Transverse colon (tissue), 4 donors: ENCODE measurements at regions not wholly inside any gene's neighbourhood (a gene's known extent, or its start where the extent isn't known, plus 50 kb on each side); places are given as distances from the start of the nearest gene placed in this dataset.

Experiments used
- DNase-seq: peaks from one replicate; pipeline ENCODE4 v3.0.0-alpha.2; 2019
- H3K27ac ChIP-seq, 4 donors: fragments of 200-600 bp; sonication (generic); 2 replicates each; pipeline ENCODE4 v1.5.1; 2016 to 2018; ENCODE audit warnings: inconsistent platforms in 4 of 4
- H3K27me3 ChIP-seq: fragments of 200-600 bp; sonication (generic); 2 replicates; pipeline ENCODE4 v1.5.1; 2017; ENCODE audit warnings: inconsistent platforms
- H3K36me3 ChIP-seq, 4 donors: fragments of 200-600 bp; sonication (generic); 2 replicates each; pipeline ENCODE4 v1.5.1; 2017 to 2019; ENCODE audit warnings: inconsistent platforms in 4 of 4
- H3K4me1 ChIP-seq, 4 donors: fragments of 200-600 bp; sonication (generic); 2 replicates each; pipeline ENCODE4 v1.5.1; 2017 to 2020; ENCODE audit warnings: inconsistent platforms in 4 of 4
- H3K4me3 ChIP-seq, 4 donors: fragments of 200-600 bp; sonication (generic); 1 replicate in 1 of 4; 2 replicates in 3 of 4; pipeline versions ENCODE4 v1.5.1 to v1.6.1; 2017 to 2019; ENCODE audit warnings: inconsistent platforms in 4 of 4
- H3K9me3 ChIP-seq, 2 donors: fragments of 200-600 bp; sonication (generic); 2 replicates each; pipeline ENCODE4 v1.5.1; 2017 to 2019; ENCODE audit warnings: inconsistent platforms in 2 of 2
- EP300 ChIP-seq: sonication (generic); formaldehyde crosslinking; IDR thresholded peaks from one replicate; pipeline ENCODE4 v1.6.1; 2017; ENCODE audit warnings: antibody characterized with exemption, low read depth
- POLR2A ChIP-seq: fragments of 450-650 bp; IDR thresholded peaks from one replicate; pipeline ENCODE4 v1.6.1; 2016; ENCODE audit warnings: antibody characterized with exemption, mild to moderate bottlenecking, moderate library complexity
- POLR2AphosphoS5 ChIP-seq, 3 donors: sonication (generic); formaldehyde crosslinking; IDR thresholded peaks; one replicate each; pipeline ENCODE4 v1.6.1; 2016; ENCODE audit warnings: antibody characterized with exemption in 3 of 3
- WGBS, 2 donors: methylation state at CpG; one replicate each; pipeline ENCODE4 v1.1.5; 2018; ENCODE audit warnings: low coverage in 1 of 2; 5-methylcytosine and 5-hydroxymethylcytosine counted together
- in situ Hi-C, 4 donors: fragments of 200-750 bp; cut with MboI; loops; one replicate each; pipeline versions ENCODE4 v1.15.0 to v1.15.1; 2017; ENCODE audit warnings: low sequenced_read_pairs in 3 of 4, low pct_ligation_motif_present in 1 of 4, low pct_unique_long_range_greater_than_20kb in 1 of 4
- intact Hi-C: fragments of 100-400 bp; cut with DNase I; formaldehyde crosslinking; loops from one replicate; pipeline ENCODE4 v1.15.1; 2023; ENCODE audit warnings: low total_unique reads
- TF ChIP-seq, protein P1 (sequence below), 5 experiments: fragments of 200-600 bp in 3 of 5; fragments of 450-650 bp in 2 of 5; sonication (generic) in 3 of 5; IDR thresholded peaks; 1 replicate in 2 of 5; 2 replicates in 3 of 5; pipeline ENCODE4 v1.5.1; 2016 to 2017; ENCODE audit warnings: antibody characterized with exemption in 5 of 5, inconsistent platforms in 3 of 5, mild to moderate bottlenecking in 2 of 5, moderate library complexity in 1 of 5

GRCh38 chr9:109619310-109619709, 121.2 kb upstream of the PTPN3 start:
- no peaks in the 10 kb centered on the region for H3K4me1 ChIP-seq
- no peak overlapping the region for H3K4me3 ChIP-seq
- in situ Hi-C loops: no loop called here
- WGBS, 2 donors: 61 to 65% methylated on average over 3 of the region's 3 CpGs
- intact Hi-C loops: no loop called here
- no peak for DNase-seq
- TF ChIP-seq POLR2AphosphoS5 (IDR thresholded peaks at IDR 0.05): no peak
- no peak overlapping the region for H3K27ac ChIP-seq
- no peaks in the 10 kb centered on the region for H3K27me3 ChIP-seq
- H3K9me3 ChIP-seq: no peaks in the 10 kb centered on the region
- no peaks in the 10 kb centered on the region for H3K36me3 ChIP-seq

DNA sequence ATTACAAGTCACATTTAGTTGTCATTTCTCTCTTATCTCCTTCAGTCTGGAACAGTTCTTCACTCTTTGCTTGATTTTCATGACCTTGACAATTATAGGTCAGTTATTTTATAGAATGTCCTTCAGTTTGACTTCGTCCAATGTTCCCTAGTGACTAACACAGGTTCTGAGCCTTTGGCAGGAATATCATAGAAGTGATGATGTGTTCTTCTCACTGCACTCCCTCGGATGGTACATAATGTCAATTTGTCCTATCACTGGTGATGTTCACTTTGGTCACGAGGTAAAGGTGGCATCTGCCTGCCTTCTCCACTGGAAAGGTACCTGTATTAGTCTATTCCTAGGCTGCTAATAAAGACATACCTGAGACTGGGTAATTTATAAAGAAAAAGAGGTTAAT, 126.0 kb upstream of the PTPN3 start:
- in situ Hi-C loops: no loop called here
- Histone ChIP-seq H3K4me3 (no peak overlapping the region), H3K9me3 (no peaks in the 10 kb centered on the region), H3K27ac (no peak overlapping the region), H3K27me3 (no peaks in the 10 kb centered on the region), H3K4me1 (no peaks in the 10 kb centered on the region), H3K36me3 (no peaks in the 10 kb centered on the region)
- 66 to 75% methylated on average over 2 to 3 of the region's 3 CpGs for WGBS, 2 donors
- intact Hi-C loops: no loop called here
- no peak for DNase-seq
- TF ChIP-seq EP300: no peak
- TF ChIP-seq, protein P1, sequence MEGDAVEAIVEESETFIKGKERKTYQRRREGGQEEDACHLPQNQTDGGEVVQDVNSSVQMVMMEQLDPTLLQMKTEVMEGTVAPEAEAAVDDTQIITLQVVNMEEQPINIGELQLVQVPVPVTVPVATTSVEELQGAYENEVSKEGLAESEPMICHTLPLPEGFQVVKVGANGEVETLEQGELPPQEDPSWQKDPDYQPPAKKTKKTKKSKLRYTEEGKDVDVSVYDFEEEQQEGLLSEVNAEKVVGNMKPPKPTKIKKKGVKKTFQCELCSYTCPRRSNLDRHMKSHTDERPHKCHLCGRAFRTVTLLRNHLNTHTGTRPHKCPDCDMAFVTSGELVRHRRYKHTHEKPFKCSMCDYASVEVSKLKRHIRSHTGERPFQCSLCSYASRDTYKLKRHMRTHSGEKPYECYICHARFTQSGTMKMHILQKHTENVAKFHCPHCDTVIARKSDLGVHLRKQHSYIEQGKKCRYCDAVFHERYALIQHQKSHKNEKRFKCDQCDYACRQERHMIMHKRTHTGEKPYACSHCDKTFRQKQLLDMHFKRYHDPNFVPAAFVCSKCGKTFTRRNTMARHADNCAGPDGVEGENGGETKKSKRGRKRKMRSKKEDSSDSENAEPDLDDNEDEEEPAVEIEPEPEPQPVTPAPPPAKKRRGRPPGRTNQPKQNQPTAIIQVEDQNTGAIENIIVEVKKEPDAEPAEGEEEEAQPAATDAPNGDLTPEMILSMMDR (IDR thresholded peaks at IDR 0.05): no peak
- no peak for TF ChIP-seq POLR2A
- no peak for TF ChIP-seq POLR2AphosphoS5 (IDR thresholded peaks at IDR 0.05)

- no peak for TF ChIP-seq EP300
- TF ChIP-seq, protein P1 (IDR thresholded peaks at IDR 0.05): no peak
- TF ChIP-seq POLR2AphosphoS5 (IDR thresholded peaks at IDR 0.05): no peak
- TF ChIP-seq POLR2A: no peak
- no peak overlapping the region for H3K27ac ChIP-seq
- DNase-seq: no peak
- H3K4me3 ChIP-seq: no peak overlapping the region
- in situ Hi-C loops (no loop called here), intact Hi-C loops (no loop called here)
- no peaks in the 10 kb centered on the region for H3K36me3 ChIP-seq
- H3K27me3 ChIP-seq: no peaks in the 10 kb centered on the region
- no peaks in the 10 kb centered on the region for H3K9me3 ChIP-seq
- no peaks in the 10 kb centered on the region for H3K4me1 ChIP-seq
- 70% methylated on average over 1 of the region's 1 CpG; no CpG with 5 or more reads in 1 of the 2 donors for WGBS, 2 donors
Measured at GRCh38 chr9:109624896-109625295, 126.8 kb upstream of the PTPN3 start.

DNA sequence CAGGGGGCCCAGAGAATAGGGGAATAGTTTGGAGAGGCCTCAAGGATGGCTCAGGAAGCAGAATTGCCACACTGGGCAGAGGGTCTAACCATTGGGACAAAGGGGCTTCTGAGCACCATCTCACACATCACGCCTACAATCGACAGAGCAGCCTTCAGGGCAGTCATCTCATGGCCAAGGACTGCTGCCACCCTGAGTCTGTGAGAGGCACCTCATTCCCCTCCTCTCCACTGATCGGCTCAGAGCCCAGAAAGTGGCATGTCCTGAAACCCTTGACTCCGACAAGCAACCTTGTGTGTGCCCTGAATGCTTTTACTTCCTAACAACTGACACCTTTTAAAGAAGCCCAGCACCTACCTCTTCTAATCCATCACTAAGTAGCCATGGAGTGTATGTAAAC, 128.9 kb upstream of the PTPN3 start:
- in situ Hi-C loops (no loop called here), intact Hi-C loops (no loop called here)
- Histone ChIP-seq H3K27me3 (no peaks in the 10 kb centered on the region), H3K9me3 (no peaks in the 10 kb centered on the region), H3K4me1 (no peaks in the 10 kb centered on the region), H3K4me3 (no peak overlapping the region), H3K27ac (no peak overlapping the region), H3K36me3 (no peaks in the 10 kb centered on the region)
- DNase-seq: no peak
- WGBS, 2 donors: 70 to 74% methylated on average over 3 to 4 of the region's 4 CpGs
- TF ChIP-seq, protein P1 (IDR thresholded peaks at IDR 0.05): no peak
- TF ChIP-seq POLR2A (no peak), EP300 (no peak), POLR2AphosphoS5 (IDR thresholded peaks at IDR 0.05) (no peak)

DNA sequence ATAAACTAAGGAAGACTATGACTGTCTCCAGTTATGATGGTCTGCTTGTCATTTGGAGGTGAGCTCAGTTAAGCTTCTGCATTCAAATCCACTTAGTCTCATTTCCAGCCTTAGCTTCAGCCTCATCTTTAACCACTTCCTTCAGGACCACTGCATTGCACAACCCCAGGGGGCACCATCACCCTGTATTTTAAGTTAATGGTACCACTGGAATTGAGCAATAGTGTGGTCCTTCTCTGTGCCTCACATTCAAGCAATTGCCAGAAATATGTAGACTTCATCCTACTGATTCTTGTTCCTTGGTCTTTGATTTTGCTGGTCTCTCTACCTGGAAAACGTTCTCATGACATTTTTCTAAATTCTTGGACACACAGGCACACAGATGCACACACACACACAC, 131.5 kb upstream of the PTPN3 start:
- H3K27me3 ChIP-seq: no peaks in the 10 kb centered on the region
- in situ Hi-C loops: no loop called here
- no peaks in the 10 kb centered on the region for H3K9me3 ChIP-seq
- no peak overlapping the region for H3K4me3 ChIP-seq
- intact Hi-C loops: no loop called here
- no peaks in the 10 kb centered on the region for H3K36me3 ChIP-seq
- no peaks in the 10 kb centered on the region for H3K4me1 ChIP-seq
- DNase-seq: no peak
- TF ChIP-seq EP300 (no peak), POLR2A (no peak), POLR2AphosphoS5 (IDR thresholded peaks at IDR 0.05) (no peak)
- TF ChIP-seq, protein P1 (IDR thresholded peaks at IDR 0.05): no peak
- H3K27ac ChIP-seq: no peak overlapping the region
- WGBS, 2 donors: 50 to 52% methylated on average over 1 of the region's 1 CpG
